Heart left ventricle (tissue), 16 donors: ENCODE measurements at regions not wholly inside any gene's neighbourhood (a gene's known extent, or its start where the extent isn't known, plus 50 kb on each side); places are given as distances from the start of the nearest gene placed in this dataset.

Experiments
- ATAC-seq, 4 donors: fragments of 200-7000 bp; cut with Tn5 transposase; one replicate each; pipeline ENCODE4 v1.9.1; 2020 to 2022; ENCODE audit warnings: moderate library complexity in 4 of 4, mild to moderate bottlenecking in 3 of 4, moderate number of reproducible peaks in 1 of 4
- DNase-seq, 5 donors: peaks; one replicate each; pipeline ENCODE4 v3.0.0-alpha.2; 2020
- H3K27ac ChIP-seq, 12 donors: fragments of 200-600 bp; sonication (generic) in 4 of 12; one replicate each; pipeline versions ENCODE4 v1.5.0 to v1.8.0; 2016 to 2022; ENCODE audit warnings: mild to moderate bottlenecking in 2 of 12
- H3K27me3 ChIP-seq, 9 donors: fragments of 200-600 bp; sonication (generic) in 2 of 9; one replicate each; pipeline versions ENCODE4 v1.5.1 to v1.8.0; 2016 to 2022; ENCODE audit warnings: mild to moderate bottlenecking in 3 of 9
- H3K36me3 ChIP-seq, 9 donors: fragments of 200-600 bp; sonication (generic) in 2 of 9; one replicate each; pipeline versions ENCODE4 v1.5.0 to v1.8.0; 2018 to 2022; ENCODE audit warnings: mild to moderate bottlenecking in 2 of 9
- H3K4me1 ChIP-seq, 12 donors: fragments of 200-600 bp; sonication (generic) in 4 of 12; one replicate each; pipeline versions ENCODE4 v1.5.0 to v1.8.0; 2016 to 2022; ENCODE audit warnings: mild to moderate bottlenecking in 3 of 12
- H3K4me3 ChIP-seq, 12 donors: fragments of 200-600 bp; sonication (generic) in 4 of 12; one replicate each; pipeline versions ENCODE4 v1.5.0 to v1.8.0; 2017 to 2022; ENCODE audit warnings: mild to moderate bottlenecking in 9 of 12, moderate library complexity in 4 of 12
- H3K9me3 ChIP-seq, 12 donors: fragments of 200-600 bp; sonication (generic) in 4 of 12; one replicate each; pipeline versions ENCODE4 v1.5.0 to v1.8.0; 2016 to 2022; ENCODE audit warnings: mild to moderate bottlenecking in 1 of 12
- POLR2A ChIP-seq, 2 donors: fragments of 450-650 bp; IDR thresholded peaks; one replicate each; pipeline ENCODE4 v1.6.1; 2017; ENCODE audit warnings: antibody characterized with exemption in 2 of 2, mild to moderate bottlenecking in 2 of 2, moderate library complexity in 2 of 2
- WGBS, 4 donors: extraction: QIAGEN DNeasy Blood & Tissue Kit in 2 of 4; methylation state at CpG; one replicate each; pipeline versions ENCODE4 v1.1.5 to v1.1.7; 2013 to 2018; 5-methylcytosine and 5-hydroxymethylcytosine counted together
- intact Hi-C, 10 donors: fragments of 100-400 bp; cut with DNase I; formaldehyde crosslinking; loops; one replicate each; pipeline versions ENCODE4 v1.11.1 to v1.14.2; 2022
- TF ChIP-seq, protein P1 (sequence below), 12 donors: fragments of 200-600 bp; sonication (generic) in 4 of 12; IDR thresholded peaks; one replicate each; pipeline versions ENCODE4 v1.5.0 to v1.8.0; 2018 to 2022; ENCODE audit warnings: antibody characterized with exemption in 12 of 12, mild to moderate bottlenecking in 5 of 12
- donor health status: ischemic (EF 13 %, LVEDD 7.1; RV severe dilation, severe dysfunction).
- donor health status: healthy with polysubstance abuse.
- donor health status: DM: no; HTN: yes; CAD: no.
- donor health status: DM: no; HTN: no; CAD: no.
- donor health status: ischemic (EF 25% LVEDD 6.9; RV normal size, moderate dysfunction).
- donor health status: ischemic (EF 25% LVEDD 5.7; RV mildly dilated, moderate dysfunction).
- donor health status: healthy.
- donor health status: DM: yes; HTN: yes; CAD: no.
- donor health status: ischemic (EF 35%, LVEDD 5.7; RV mildly dilated, moderate dysfunction).
- donor health status: nonischemic (EF 11% LVEDD 7.7; RV severe dilation, severe dysfunction).
- donor health status: DM: yes; HTN: yes; CAD: no.
- donor health status: PGD.
- donor health status: ischemic (EF 29% LVEDD 5.4; RV normal size, mild dysfunction).
- donor health status: nonischemic (EF 23%, LVEDD 6.1; RV moderate dilation, normal function).

DNA sequence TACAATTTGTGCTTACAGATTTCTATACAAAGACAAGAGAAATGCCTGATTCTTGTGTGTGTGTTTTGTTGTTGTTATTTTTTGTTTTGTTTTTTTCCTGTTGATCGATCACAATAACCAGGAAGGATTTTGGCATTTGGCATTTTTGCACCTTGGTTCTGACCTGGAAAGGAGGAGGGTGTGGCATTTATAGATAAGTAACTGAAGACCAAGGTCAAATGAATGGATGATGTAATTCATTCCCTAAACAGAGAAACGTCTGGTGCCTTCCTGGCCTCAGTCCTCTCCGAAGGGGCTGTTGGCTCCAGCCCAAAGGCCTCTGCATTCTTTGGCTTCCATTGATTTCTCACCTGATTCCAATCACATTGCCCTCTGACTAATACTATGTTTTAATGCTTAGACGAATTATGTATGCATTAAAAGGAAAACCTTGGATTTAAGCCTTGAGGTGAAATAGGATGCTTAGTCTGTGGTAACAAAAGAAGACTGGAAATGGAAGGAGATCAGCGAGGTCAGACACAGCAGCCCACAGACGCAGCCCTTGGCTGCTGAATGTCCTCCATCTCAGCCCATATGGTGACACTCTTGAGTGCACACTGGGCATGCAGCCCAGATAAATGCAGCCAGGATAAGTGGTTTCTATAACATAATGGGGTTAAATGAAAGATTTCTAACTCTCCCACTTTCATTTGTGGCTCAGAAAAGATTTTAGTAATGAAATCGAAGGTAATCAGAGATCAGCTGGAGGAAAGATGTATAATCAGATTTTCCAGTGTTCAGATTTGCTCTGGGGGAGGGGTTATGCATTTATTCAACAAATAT is 60.5 kb upstream of the TRIM2 start:
- Histone ChIP-seq H3K27me3 (no peaks in the 10 kb centered on the region), H3K4me1 (peaks cover 0 to 12% (median 2%) of the 10 kb centered on the region in 12 donors), H3K36me3 (no peaks in the 10 kb centered on the region), H3K27ac (no peak overlapping the region), H3K9me3 (no peaks in the 10 kb centered on the region), H3K4me3 (no peak overlapping the region)
- TF ChIP-seq, protein P1, sequence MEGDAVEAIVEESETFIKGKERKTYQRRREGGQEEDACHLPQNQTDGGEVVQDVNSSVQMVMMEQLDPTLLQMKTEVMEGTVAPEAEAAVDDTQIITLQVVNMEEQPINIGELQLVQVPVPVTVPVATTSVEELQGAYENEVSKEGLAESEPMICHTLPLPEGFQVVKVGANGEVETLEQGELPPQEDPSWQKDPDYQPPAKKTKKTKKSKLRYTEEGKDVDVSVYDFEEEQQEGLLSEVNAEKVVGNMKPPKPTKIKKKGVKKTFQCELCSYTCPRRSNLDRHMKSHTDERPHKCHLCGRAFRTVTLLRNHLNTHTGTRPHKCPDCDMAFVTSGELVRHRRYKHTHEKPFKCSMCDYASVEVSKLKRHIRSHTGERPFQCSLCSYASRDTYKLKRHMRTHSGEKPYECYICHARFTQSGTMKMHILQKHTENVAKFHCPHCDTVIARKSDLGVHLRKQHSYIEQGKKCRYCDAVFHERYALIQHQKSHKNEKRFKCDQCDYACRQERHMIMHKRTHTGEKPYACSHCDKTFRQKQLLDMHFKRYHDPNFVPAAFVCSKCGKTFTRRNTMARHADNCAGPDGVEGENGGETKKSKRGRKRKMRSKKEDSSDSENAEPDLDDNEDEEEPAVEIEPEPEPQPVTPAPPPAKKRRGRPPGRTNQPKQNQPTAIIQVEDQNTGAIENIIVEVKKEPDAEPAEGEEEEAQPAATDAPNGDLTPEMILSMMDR (IDR thresholded peaks at IDR 0.05) = no peak
- no peak for TF ChIP-seq POLR2A (IDR thresholded peaks at IDR 0.05)
- ATAC-seq = peak in 1 of 4 donors; percentile 33
- no peak for DNase-seq
- WGBS, 4 donors = 17 to 25% (median 18%) methylated on average over 7 of the region's 7 CpGs
- intact Hi-C loops = loop anchor here (1.0 to 10.0 kb wide), 9 partner anchors 64 to 601 kb away; partner anchors contain the start of gene TMEM131L (in 1 of the 10)

DNA sequence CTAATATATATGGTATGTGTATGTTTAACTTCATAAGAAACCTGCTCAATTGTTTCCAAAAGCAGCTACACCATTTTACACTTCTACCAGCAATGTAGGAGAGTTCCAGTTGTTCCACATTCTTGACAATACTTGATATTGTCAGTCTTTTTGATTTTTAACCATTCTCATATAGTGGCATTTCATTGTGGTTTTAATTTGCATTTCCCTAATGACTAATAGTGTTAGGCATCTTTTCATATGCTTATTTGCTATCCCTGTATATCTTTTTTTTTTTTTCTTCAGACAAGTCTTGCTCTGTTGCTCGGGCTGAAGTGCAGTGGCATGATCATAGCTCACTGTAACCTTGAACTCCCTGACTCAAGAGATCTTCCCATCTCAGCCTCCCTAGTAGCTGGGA is 58.2 kb upstream of the TRIM2 start:
- H3K4me1 ChIP-seq = peaks cover 0 to 12% (median 2%) of the 10 kb centered on the region in 12 donors
- no peak for ATAC-seq
- WGBS, 4 donors = 91 to 95% (median 93%) methylated on average over 1 of the region's 1 CpG
- H3K27me3 ChIP-seq = no peaks in the 10 kb centered on the region
- no peak for DNase-seq
- no peak overlapping the region for H3K4me3 ChIP-seq
- H3K36me3 ChIP-seq = no peaks in the 10 kb centered on the region
- intact Hi-C loops = loop anchor here in 6 of 10 donors (10.0 kb wide), 3 partner anchors 319 to 599 kb away; partner anchors contain the start of gene TMEM131L (in 1 of the 6)
- no peak for TF ChIP-seq POLR2A (IDR thresholded peaks at IDR 0.05)
- TF ChIP-seq, protein P1 (IDR thresholded peaks at IDR 0.05) = no peak
- H3K27ac ChIP-seq = no peak overlapping the region
- H3K9me3 ChIP-seq = no peaks in the 10 kb centered on the region

DNA sequence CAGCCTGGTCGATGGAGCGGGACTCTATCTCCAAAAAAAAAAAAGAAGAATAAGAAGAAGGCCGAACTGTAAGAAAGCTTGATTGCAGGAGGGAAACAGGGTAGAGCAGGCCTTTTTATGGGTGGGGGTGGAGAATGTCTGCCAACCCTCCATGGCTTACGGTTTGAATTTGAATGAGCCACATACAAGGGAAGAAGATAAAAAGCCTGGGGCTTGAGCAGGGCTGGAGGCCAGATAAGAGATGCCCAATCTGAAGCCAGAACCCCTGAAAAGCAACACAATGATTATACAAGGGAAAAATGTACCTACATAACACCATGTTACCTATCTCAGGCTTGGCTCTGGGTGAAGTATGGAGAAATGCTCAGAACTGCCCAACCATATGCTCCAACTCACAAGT is 57.3 kb upstream of the TRIM2 start:
- H3K9me3 ChIP-seq = no peaks in the 10 kb centered on the region
- H3K27me3 ChIP-seq = peaks cover 0 to under 1% (median 0%) of the 10 kb centered on the region in 9 donors
- WGBS, 4 donors = 90 to 94% (median 93%) methylated on average over 4 of the region's 4 CpGs
- H3K36me3 ChIP-seq = no peaks in the 10 kb centered on the region
- no peak for DNase-seq
- H3K4me1 ChIP-seq = peaks cover 0 to 13% (median 3%) of the 10 kb centered on the region in 12 donors
- no peak overlapping the region for H3K4me3 ChIP-seq
- TF ChIP-seq, protein P1 (IDR thresholded peaks at IDR 0.05) = no peak
- no peak for TF ChIP-seq POLR2A (IDR thresholded peaks at IDR 0.05)
- H3K27ac ChIP-seq = no peak overlapping the region
- ATAC-seq = no peak
- intact Hi-C loops = loop anchor here in 6 of 10 donors (10.0 kb wide), 3 partner anchors 318 to 598 kb away; partner anchors contain the start of gene TMEM131L (in 1 of the 6)

- Histone ChIP-seq H3K36me3 (no peaks in the 10 kb centered on the region), H3K4me3 (no peak overlapping the region), H3K9me3 (no peaks in the 10 kb centered on the region), H3K27me3 (peaks cover 0 to 12% (median 0%) of the 10 kb centered on the region in 9 donors), H3K27ac (no peak overlapping the region), H3K4me1 (peaks cover 0 to 22% (median 8%) of the 10 kb centered on the region in 12 donors)
- WGBS, 4 donors = 44 to 50% (median 48%) methylated on average over 3 of the region's 3 CpGs
- no peak for DNase-seq
- TF ChIP-seq, protein P1 (IDR thresholded peaks at IDR 0.05) = no peak
- TF ChIP-seq POLR2A (IDR thresholded peaks at IDR 0.05) = no peak
- no peak for ATAC-seq
- intact Hi-C loops = loop anchor here in 6 of 10 donors (10.0 kb wide), 3 partner anchors 316 to 596 kb away; partner anchors contain the start of gene TMEM131L (in 1 of the 6)
Observed at GRCh38 chr4:153148791-153149190, 55.5 kb upstream of the TRIM2 start.
